NB4 (cell line): ENCODE measurements at regions not wholly inside any gene's neighbourhood (a gene's known extent, or its start where the extent isn't known, plus 50 kb on each side); places are given as distances from the start of the nearest gene placed in this dataset.

Experiments used
- DNase-seq: peaks from one replicate; pipeline ENCODE4 v3.0.0; 2010; ENCODE audit warnings: low read depth
- H3K4me3 ChIP-seq: one replicate; pipeline ENCODE4 v1.5.1; 2011; ENCODE audit warnings: mild to moderate bottlenecking, low read depth, low read length, moderate library complexity
- CTCF ChIP-seq: IDR thresholded peaks from one replicate; pipeline ENCODE4 v1.5.1; 2012; ENCODE audit warnings: low read depth, low read length
- MYC ChIP-seq: IDR thresholded peaks from 2 replicates; pipeline ENCODE4 v1.6.1; 2011; ENCODE audit warnings: low read depth, low read length
- POLR2A ChIP-seq: IDR thresholded peaks from 2 replicates; pipeline ENCODE4 v1.6.1; 2011; ENCODE audit warnings: mild to moderate bottlenecking; ENCODE audit not compliant: insufficient read length; ENCODE audit errors: extremely low read depth
- TF ChIP-seq, protein P1 (sequence below): IDR thresholded peaks from 2 replicates; pipeline ENCODE4 v1.6.1; 2011; ENCODE audit warnings: low read depth, low read length

GRCh38 chr20:40489886-40490285 is 199.2 kb downstream of the MAFB start:
- no peak for DNase-seq
- no peak for TF ChIP-seq MYC
- TF ChIP-seq, protein P1, sequence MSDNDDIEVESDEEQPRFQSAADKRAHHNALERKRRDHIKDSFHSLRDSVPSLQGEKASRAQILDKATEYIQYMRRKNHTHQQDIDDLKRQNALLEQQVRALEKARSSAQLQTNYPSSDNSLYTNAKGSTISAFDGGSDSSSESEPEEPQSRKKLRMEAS = no peak
- TF ChIP-seq CTCF = no peak
- no peak for TF ChIP-seq POLR2A
- H3K4me3 ChIP-seq = no peak overlapping the region

DNA sequence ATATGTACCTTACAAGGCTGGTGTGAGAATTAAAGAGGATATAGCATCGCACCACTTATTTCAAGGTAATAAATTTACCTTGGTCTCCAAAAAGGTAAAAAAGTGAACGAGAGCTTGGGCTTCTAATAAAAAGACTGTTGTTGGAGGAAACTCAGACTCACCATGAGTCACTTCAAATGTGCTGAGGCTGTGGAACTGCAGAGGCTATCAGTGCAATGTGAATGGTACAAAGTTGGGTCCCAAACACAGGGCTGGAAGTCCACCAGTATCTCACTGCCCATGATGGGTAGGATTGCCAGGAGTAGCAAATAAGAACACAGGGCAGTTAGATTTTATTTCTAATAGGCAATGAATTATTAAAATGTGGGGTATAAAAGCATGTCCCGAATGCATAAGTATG is 200.6 kb downstream of the MAFB start:
- no peak overlapping the region for H3K4me3 ChIP-seq
- DNase-seq = no peak
- TF ChIP-seq, protein P1 = no peak
- TF ChIP-seq POLR2A (no peak), CTCF (no peak), MYC (no peak)

DNA sequence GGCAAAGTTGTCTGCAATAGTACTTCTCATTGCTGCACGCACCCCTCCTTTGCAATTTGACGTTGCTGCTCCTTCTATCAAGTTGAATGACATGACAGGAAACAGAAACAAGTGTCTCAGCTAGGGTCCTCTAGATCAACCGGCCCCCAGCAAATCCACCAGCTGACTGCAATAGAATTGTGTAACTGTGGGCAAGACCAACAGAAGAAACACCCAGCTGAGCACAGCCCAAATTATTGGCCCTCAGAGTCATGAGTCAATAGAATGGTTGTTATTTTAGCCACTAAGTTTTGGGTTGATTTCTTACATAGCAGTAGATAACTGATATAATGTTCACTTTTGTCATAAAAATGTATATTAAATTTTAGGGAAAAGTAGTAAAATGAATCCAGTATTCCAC is 202.7 kb downstream of the MAFB start:
- TF ChIP-seq MYC (no peak), POLR2A (no peak), CTCF (no peak)
- TF ChIP-seq, protein P1 = no peak
- DNase-seq = no peak
- H3K4me3 ChIP-seq = no peak overlapping the region

DNA sequence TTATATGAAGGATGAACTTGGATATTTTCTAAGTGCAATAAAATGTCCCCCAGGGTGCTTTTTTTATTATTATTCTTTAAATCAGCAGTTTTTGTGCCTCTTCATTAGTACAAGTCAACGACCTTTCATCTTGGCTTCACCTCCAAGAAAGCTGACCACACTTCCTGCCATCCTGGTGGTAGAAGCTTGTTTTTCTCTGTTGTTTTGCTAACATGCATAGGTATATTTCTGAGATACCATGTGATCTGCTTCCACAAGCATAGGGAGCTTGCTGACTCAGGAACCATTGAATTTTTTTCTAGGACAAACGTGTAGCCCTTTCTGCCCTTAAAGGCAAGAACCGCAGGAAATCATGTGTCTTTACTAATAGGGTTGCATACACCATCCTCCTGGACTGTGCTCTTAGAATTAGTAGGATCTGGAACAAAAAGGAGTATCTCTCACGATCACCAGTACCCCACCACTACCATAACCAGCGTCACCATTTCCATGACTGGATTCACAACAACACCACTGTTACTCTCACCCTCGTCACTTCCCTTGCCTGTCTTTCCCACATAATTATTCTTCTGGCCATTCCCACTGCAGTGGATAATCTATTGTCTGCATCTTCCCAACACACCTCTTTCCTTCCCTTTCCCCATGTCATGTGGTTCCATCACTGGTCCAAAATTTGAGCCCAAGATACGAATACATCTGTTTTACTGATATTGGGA is 207.1 kb downstream of the MAFB start:
- no peak overlapping the region for H3K4me3 ChIP-seq
- no peak for DNase-seq
- TF ChIP-seq MYC = no peak
- no peak for TF ChIP-seq CTCF
- TF ChIP-seq, protein P1 = no peak
- no peak for TF ChIP-seq POLR2A

DNA sequence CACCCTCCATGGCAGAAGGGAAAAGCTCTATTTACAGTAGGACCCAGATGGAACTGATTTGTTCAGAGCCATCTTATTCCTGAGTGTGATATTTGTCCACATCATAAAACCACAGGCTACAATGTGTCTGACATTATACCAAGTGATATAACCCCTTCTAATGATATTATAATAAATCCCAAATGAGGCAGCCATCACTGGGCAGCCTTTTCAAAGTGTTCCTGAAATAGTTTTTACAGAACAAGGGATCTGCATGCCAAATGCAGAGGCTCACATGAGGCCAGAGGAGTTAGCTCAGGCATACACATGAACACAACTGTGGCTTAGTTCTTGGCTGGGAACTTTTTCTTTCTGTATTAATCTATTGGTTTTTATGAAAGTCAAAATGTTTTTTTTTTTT is 207.7 kb downstream of the MAFB start:
- DNase-seq = no peak
- H3K4me3 ChIP-seq = no peak overlapping the region
- TF ChIP-seq POLR2A (no peak), CTCF (no peak), MYC (no peak)
- TF ChIP-seq, protein P1 = no peak
